GM23338 (cell line): ENCODE measurements at regions not wholly inside any gene's neighbourhood (a gene's known extent, or its start where the extent isn't known, plus 50 kb on each side); places are given as distances from the start of the nearest gene placed in this dataset.

Experiments used
- ATAC-seq: fragments of 200-7000 bp; cut with Tn5 transposase; 3 replicates; pipeline ENCODE4 v1.9.1; 2020
- DNase-seq: peaks from one replicate; pipeline ENCODE4 v3.0.0-alpha.2; 2015; ENCODE audit warnings: low spot score
- H2AFZ ChIP-seq: fragments of 200-600 bp; sonication (generic); 2 replicates; pipeline ENCODE4 v1.8.0; 2016; ENCODE audit warnings: antibody characterized with exemption, mild to moderate bottlenecking, moderate library complexity
- H3F3A ChIP-seq: fragments of 200-600 bp; sonication (generic); replicated peaks from 2 replicates; pipeline ENCODE4 v1.8.0; 2017; ENCODE audit warnings: antibody characterized with exemption, mixed run types, low read depth
- H3K27ac ChIP-seq: fragments of 200-600 bp; sonication (generic); 2 replicates; pipeline ENCODE4 v1.6.1; 2016; ENCODE audit warnings: low read depth
- H3K27me3 ChIP-seq: fragments of 200-600 bp; sonication (generic); 2 replicates; pipeline ENCODE4 v1.8.0; 2016; ENCODE audit warnings: mild to moderate bottlenecking, mixed run types, moderate library complexity; ENCODE audit not compliant: insufficient read depth
- H3K36me3 ChIP-seq: fragments of 200-600 bp; sonication (generic); 2 replicates; pipeline ENCODE4 v1.8.0; 2016; ENCODE audit warnings: mild to moderate bottlenecking; ENCODE audit not compliant: insufficient read depth
- H3K4me1 ChIP-seq: fragments of 200-600 bp; sonication (generic); 2 replicates; pipeline ENCODE4 v1.8.0; 2016; ENCODE audit warnings: mild to moderate bottlenecking, moderate library complexity; ENCODE audit not compliant: insufficient read depth
- H3K4me2 ChIP-seq: fragments of 200-600 bp; sonication (generic); 2 replicates; pipeline ENCODE4 v1.7.1; 2017; ENCODE audit warnings: mixed run types
- H3K4me3 ChIP-seq: fragments of 200-600 bp; sonication (generic); 2 replicates; pipeline ENCODE4 v1.6.1; 2016; ENCODE audit warnings: mixed run types
- H3K79me2 ChIP-seq: fragments of 200-600 bp; sonication (generic); replicated peaks from 2 replicates; pipeline ENCODE4 v1.8.0; 2017; ENCODE audit warnings: mild to moderate bottlenecking; ENCODE audit not compliant: insufficient read depth
- H3K9me2 ChIP-seq: fragments of 200-600 bp; sonication (generic); 2 replicates; pipeline ENCODE4 v1.8.0; 2017; ENCODE audit not compliant: insufficient read depth
- H4K20me1 ChIP-seq: fragments of 200-600 bp; sonication (generic); replicated peaks from 2 replicates; pipeline ENCODE4 v1.8.0; 2017; ENCODE audit warnings: mild to moderate bottlenecking; ENCODE audit not compliant: insufficient read depth
- H3K27ac Mint-ChIP-seq: 2 replicates; pipeline ENCODE4 v1.8.0; 2020; ENCODE audit warnings: inconsistent platforms, mild to moderate bottlenecking, moderate library complexity, mixed read lengths
- H3K27me3 Mint-ChIP-seq: 3 replicates; pipeline ENCODE4 v1.8.0; 2022; ENCODE audit warnings: low read depth, mild to moderate bottlenecking, moderate library complexity, mixed read lengths, inconsistent platforms; ENCODE audit not compliant: insufficient read depth, poor library complexity
- H3K36me3 Mint-ChIP-seq: 3 replicates; pipeline ENCODE4 v1.8.0; 2021; ENCODE audit warnings: low read depth, mild to moderate bottlenecking, inconsistent platforms, moderate library complexity, mixed read lengths
- H3K4me1 Mint-ChIP-seq: 3 replicates; pipeline ENCODE4 v1.8.0; 2020; ENCODE audit warnings: mild to moderate bottlenecking, inconsistent platforms, mixed read lengths
- H3K4me3 Mint-ChIP-seq: 3 replicates; pipeline ENCODE4 v1.8.0; 2021; ENCODE audit warnings: moderate library complexity, mild to moderate bottlenecking, inconsistent platforms, mixed read lengths
- H3K9me3 Mint-ChIP-seq: 3 replicates; pipeline ENCODE4 v1.8.0; 2020; ENCODE audit warnings: moderate library complexity, mild to moderate bottlenecking, inconsistent platforms, mixed read lengths
- CREB1 ChIP-seq: fragments of 250-450 bp; sonication (Bioruptor Pico); IDR thresholded peaks from 2 replicates; pipeline ENCODE4 v1.5.0; 2020; ENCODE audit warnings: low read depth, mild to moderate bottlenecking, moderate library complexity
- EZH2 ChIP-seq: fragments of 200-600 bp; sonication (generic); IDR thresholded peaks from one replicate; pipeline ENCODE4 v1.8.0; 2017; ENCODE audit warnings: antibody characterized with exemption, mild to moderate bottlenecking, low read depth; ENCODE audit not compliant: unreplicated experiment
- EZH2phosphoT487 ChIP-seq: fragments of 200-600 bp; sonication (generic); IDR thresholded peaks from one replicate; pipeline ENCODE4 v1.8.1; 2018; ENCODE audit warnings: antibody characterized with exemption; ENCODE audit not compliant: unreplicated experiment
- JUNB ChIP-seq: IDR thresholded peaks from one replicate; pipeline ENCODE4 v1.6.1; 2016; ENCODE audit warnings: antibody characterized with exemption; ENCODE audit not compliant: unreplicated experiment
- NANOG ChIP-seq: IDR thresholded peaks from 2 replicates; pipeline ENCODE4 v1.6.1; 2016; ENCODE audit warnings: antibody characterized with exemption, borderline replicate concordance
- POLR2AphosphoS5 ChIP-seq: IDR thresholded peaks from 2 replicates; pipeline ENCODE4 v1.6.1; 2016; ENCODE audit warnings: antibody characterized with exemption, low read depth
- REST ChIP-seq: IDR thresholded peaks from one replicate; pipeline ENCODE4 v1.6.1; 2018; ENCODE audit warnings: antibody characterized with exemption; ENCODE audit not compliant: unreplicated experiment
- STAT1 ChIP-seq: IDR thresholded peaks from one replicate; pipeline ENCODE4 v1.6.1; 2016; ENCODE audit warnings: antibody characterized with exemption; ENCODE audit not compliant: unreplicated experiment
- ZNF114 ChIP-seq: fragments of 250-450 bp; sonication (Bioruptor Pico); IDR thresholded peaks from 2 replicates; pipeline ENCODE4 v1.5.0; 2020; ENCODE audit warnings: mild to moderate bottlenecking, moderate library complexity
- ZNF331 ChIP-seq: fragments of 250-450 bp; sonication (Bioruptor Pico); IDR thresholded peaks from 2 replicates; pipeline ENCODE4 v1.5.0; 2020; ENCODE audit warnings: low read depth, mild to moderate bottlenecking, moderate library complexity
- TF ChIP-seq, protein P1 (sequence below), 2 experiments: fragments of 200-600 bp in 1 of 2; sonication (generic) in 1 of 2; conservative IDR thresholded peaks; 2 replicates each; pipeline versions ENCODE4 v1.5.1 to v1.6.1; 2016 to 2017; ENCODE audit warnings: antibody characterized with exemption in 2 of 2, low read depth in 2 of 2, mild to moderate bottlenecking in 2 of 2, moderate library complexity in 1 of 2
- TF ChIP-seq, protein P2 (sequence below): fragments of 250-450 bp; sonication (Bioruptor Pico); IDR thresholded peaks from 2 replicates; pipeline ENCODE4 v1.5.0; 2020; ENCODE audit warnings: mild to moderate bottlenecking, moderate library complexity
- TF ChIP-seq, protein P3 (sequence below): IDR thresholded peaks from 2 replicates; pipeline ENCODE4 v1.6.1; 2016; ENCODE audit warnings: antibody characterized with exemption

DNA sequence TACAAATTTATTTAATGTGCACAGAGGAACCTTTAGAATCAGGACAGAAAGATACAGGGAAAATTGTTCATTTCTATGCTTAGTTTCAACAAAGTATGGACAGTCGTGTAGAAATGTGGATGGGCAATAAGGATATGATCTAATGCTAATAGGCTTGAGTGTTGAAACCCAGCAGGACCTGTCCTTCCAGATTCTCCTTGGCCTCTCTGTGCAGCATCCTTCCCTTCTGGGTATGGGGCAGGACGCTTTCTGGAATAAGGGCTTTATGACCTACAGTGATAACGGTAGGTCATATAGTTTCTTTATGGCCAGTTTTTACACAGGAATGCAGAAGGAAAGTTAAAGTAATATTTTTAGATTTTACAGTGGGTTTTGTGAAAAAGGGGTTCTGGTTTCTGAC, 698.1 kb downstream of the SI start:
- Mint-ChIP-seq H3K27me3 (no peaks in the 10 kb centered on the region), H3K9me3 (no peaks in the 10 kb centered on the region), H3K27ac (no peak overlapping the region), H3K4me3 (no peak overlapping the region), H3K36me3 (no peaks in the 10 kb centered on the region), H3K4me1 (no peaks in the 10 kb centered on the region)
- Histone ChIP-seq H3K79me2 (no peaks in the 10 kb centered on the region), H3K9me2 (no peaks in the 10 kb centered on the region), H3K36me3 (no peaks in the 10 kb centered on the region), H2AFZ (no peak overlapping the region), H4K20me1 (no peaks in the 10 kb centered on the region), H3F3A (no peaks in the 10 kb centered on the region), H3K27ac (no peak overlapping the region), H3K4me3 (no peak overlapping the region), H3K4me1 (no peaks in the 10 kb centered on the region), H3K27me3 (no peaks in the 10 kb centered on the region), H3K4me2 (no peak overlapping the region)
- no peak for ATAC-seq
- TF ChIP-seq JUNB: no peak
- TF ChIP-seq, protein P1, sequence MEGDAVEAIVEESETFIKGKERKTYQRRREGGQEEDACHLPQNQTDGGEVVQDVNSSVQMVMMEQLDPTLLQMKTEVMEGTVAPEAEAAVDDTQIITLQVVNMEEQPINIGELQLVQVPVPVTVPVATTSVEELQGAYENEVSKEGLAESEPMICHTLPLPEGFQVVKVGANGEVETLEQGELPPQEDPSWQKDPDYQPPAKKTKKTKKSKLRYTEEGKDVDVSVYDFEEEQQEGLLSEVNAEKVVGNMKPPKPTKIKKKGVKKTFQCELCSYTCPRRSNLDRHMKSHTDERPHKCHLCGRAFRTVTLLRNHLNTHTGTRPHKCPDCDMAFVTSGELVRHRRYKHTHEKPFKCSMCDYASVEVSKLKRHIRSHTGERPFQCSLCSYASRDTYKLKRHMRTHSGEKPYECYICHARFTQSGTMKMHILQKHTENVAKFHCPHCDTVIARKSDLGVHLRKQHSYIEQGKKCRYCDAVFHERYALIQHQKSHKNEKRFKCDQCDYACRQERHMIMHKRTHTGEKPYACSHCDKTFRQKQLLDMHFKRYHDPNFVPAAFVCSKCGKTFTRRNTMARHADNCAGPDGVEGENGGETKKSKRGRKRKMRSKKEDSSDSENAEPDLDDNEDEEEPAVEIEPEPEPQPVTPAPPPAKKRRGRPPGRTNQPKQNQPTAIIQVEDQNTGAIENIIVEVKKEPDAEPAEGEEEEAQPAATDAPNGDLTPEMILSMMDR (conservative IDR thresholded peaks at IDR 0.05; ENCODE audit: low read depth in 2 of 2): no peak
- TF ChIP-seq STAT1: no peak
- no peak for TF ChIP-seq EZH2phosphoT487
- no peak for TF ChIP-seq ZNF114
- TF ChIP-seq NANOG: no peak
- no peak for TF ChIP-seq EZH2
- TF ChIP-seq, protein P2, sequence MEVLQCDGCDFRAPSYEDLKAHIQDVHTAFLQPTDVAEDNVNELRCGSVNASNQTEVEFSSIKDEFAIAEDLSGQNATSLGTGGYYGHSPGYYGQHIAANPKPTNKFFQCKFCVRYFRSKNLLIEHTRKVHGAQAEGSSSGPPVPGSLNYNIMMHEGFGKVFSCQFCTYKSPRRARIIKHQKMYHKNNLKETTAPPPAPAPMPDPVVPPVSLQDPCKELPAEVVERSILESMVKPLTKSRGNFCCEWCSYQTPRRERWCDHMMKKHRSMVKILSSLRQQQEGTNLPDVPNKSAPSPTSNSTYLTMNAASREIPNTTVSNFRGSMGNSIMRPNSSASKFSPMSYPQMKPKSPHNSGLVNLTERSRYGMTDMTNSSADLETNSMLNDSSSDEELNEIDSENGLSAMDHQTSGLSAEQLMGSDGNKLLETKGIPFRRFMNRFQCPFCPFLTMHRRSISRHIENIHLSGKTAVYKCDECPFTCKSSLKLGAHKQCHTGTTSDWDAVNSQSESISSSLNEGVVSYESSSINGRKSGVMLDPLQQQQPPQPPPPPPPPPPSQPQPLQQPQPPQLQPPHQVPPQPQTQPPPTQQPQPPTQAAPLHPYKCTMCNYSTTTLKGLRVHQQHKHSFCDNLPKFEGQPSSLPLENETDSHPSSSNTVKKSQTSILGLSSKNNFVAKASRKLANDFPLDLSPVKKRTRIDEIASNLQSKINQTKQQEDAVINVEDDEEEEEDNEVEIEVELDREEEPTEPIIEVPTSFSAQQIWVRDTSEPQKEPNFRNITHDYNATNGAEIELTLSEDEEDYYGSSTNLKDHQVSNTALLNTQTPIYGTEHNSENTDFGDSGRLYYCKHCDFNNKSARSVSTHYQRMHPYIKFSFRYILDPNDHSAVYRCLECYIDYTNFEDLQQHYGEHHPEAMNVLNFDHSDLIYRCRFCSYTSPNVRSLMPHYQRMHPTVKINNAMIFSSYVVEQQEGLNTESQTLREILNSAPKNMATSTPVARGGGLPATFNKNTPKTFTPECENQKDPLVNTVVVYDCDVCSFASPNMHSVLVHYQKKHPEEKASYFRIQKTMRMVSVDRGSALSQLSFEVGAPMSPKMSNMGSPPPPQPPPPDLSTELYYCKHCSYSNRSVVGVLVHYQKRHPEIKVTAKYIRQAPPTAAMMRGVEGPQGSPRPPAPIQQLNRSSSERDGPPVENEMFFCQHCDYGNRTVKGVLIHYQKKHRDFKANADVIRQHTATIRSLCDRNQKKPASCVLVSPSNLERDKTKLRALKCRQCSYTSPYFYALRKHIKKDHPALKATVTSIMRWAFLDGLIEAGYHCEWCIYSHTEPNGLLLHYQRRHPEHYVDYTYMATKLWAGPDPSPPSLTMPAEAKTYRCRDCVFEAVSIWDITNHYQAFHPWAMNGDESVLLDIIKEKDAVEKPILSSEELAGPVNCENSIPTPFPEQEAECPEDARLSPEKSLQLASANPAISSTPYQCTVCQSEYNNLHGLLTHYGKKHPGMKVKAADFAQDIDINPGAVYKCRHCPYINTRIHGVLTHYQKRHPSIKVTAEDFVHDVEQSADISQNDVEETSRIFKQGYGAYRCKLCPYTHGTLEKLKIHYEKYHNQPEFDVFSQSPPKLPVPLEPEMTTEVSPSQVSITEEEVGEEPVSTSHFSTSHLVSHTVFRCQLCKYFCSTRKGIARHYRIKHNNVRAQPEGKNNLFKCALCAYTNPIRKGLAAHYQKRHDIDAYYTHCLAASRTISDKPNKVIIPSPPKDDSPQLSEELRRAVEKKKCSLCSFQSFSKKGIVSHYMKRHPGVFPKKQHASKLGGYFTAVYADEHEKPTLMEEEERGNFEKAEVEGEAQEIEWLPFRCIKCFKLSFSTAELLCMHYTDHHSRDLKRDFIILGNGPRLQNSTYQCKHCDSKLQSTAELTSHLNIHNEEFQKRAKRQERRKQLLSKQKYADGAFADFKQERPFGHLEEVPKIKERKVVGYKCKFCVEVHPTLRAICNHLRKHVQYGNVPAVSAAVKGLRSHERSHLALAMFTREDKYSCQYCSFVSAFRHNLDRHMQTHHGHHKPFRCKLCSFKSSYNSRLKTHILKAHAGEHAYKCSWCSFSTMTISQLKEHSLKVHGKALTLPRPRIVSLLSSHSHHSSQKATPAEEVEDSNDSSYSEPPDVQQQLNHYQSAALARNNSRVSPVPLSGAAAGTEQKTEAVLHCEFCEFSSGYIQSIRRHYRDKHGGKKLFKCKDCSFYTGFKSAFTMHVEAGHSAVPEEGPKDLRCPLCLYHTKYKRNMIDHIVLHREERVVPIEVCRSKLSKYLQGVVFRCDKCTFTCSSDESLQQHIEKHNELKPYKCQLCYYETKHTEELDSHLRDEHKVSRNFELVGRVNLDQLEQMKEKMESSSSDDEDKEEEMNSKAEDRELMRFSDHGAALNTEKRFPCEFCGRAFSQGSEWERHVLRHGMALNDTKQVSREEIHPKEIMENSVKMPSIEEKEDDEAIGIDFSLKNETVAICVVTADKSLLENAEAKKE (CRISPR knock-in tag): no peak
- TF ChIP-seq, protein P3, sequence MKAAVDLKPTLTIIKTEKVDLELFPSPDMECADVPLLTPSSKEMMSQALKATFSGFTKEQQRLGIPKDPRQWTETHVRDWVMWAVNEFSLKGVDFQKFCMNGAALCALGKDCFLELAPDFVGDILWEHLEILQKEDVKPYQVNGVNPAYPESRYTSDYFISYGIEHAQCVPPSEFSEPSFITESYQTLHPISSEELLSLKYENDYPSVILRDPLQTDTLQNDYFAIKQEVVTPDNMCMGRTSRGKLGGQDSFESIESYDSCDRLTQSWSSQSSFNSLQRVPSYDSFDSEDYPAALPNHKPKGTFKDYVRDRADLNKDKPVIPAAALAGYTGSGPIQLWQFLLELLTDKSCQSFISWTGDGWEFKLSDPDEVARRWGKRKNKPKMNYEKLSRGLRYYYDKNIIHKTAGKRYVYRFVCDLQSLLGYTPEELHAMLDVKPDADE: no peak
- no peak for TF ChIP-seq ZNF331
- no peak for TF ChIP-seq REST
- TF ChIP-seq CREB1 (CRISPR knock-in tag): no peak
- no peak for TF ChIP-seq POLR2AphosphoS5
- DNase-seq: no peak
